22Rv1 (cell line): ENCODE measurements at regions not wholly inside any gene's neighbourhood (a gene's known extent, or its start where the extent isn't known, plus 50 kb on each side); places are given as distances from the start of the nearest gene placed in this dataset.

Experiments used
- CTCF ChIP-seq: fragments of 450-650 bp; IDR thresholded peaks from 2 replicates; pipeline ENCODE4 v1.5.1; 2017; ENCODE audit warnings: mild to moderate bottlenecking
- ZFX ChIP-seq: fragments of 450-650 bp; IDR thresholded peaks from 2 replicates; pipeline ENCODE4 v1.6.1; 2017; ENCODE audit warnings: antibody characterized with exemption, borderline replicate concordance

GRCh38 chr18:34280653-34281052, 55.9 kb upstream of the NOL4 start:
- no peak for TF ChIP-seq CTCF
- no peak for TF ChIP-seq ZFX
